BE2C (cell line): ENCODE measurements at regions not wholly inside any gene's neighbourhood (a gene's known extent, or its start where the extent isn't known, plus 50 kb on each side); places are given as distances from the start of the nearest gene placed in this dataset.
"Not testable (repeated sequence)": the region's sequence is repeated elsewhere in the genome, so short reads cannot be mapped to it uniquely, and the experiment has no call there.

ENCODE experiments used
- DNase-seq: peaks from one replicate; pipeline ENCODE4 v3.0.0-alpha.2; 2020
- H3K27me3 ChIP-seq: fragments of 250-450 bp; sonication (Bioruptor Pico); 2 replicates; pipeline ENCODE4 v1.5.1; 2020; ENCODE audit warnings: mild to moderate bottlenecking
- H3K36me3 ChIP-seq: fragments of 250-450 bp; sonication (Bioruptor Pico); 2 replicates; pipeline ENCODE4 v1.5.1; 2020; ENCODE audit warnings: mild to moderate bottlenecking
- H3K4me1 ChIP-seq: fragments of 250-450 bp; sonication (Bioruptor Pico); 2 replicates; pipeline ENCODE4 v1.5.1; 2020
- H3K4me3 ChIP-seq: 2 replicates; pipeline ENCODE4 v1.5.1; 2011; ENCODE audit warnings: low read depth, low read length
- H3K9me3 ChIP-seq: fragments of 250-450 bp; sonication (Bioruptor Pico); 2 replicates; pipeline ENCODE4 v1.5.1; 2020
- TF ChIP-seq, protein P1 (sequence below): IDR thresholded peaks from 2 replicates; pipeline ENCODE4 v1.5.1; 2012; ENCODE audit warnings: mild to moderate bottlenecking, low read depth, low read length

GRCh38 chr9:73095425-73095824 is 56.2 kb upstream of the ANXA1 start:
- Histone ChIP-seq H3K27me3 (no peaks in the 10 kb centered on the region), H3K36me3 (no peaks in the 10 kb centered on the region), H3K9me3 (no peaks in the 10 kb centered on the region), H3K4me1 (no peaks in the 10 kb centered on the region), H3K4me3 (no peak overlapping the region)
- TF ChIP-seq, protein P1, sequence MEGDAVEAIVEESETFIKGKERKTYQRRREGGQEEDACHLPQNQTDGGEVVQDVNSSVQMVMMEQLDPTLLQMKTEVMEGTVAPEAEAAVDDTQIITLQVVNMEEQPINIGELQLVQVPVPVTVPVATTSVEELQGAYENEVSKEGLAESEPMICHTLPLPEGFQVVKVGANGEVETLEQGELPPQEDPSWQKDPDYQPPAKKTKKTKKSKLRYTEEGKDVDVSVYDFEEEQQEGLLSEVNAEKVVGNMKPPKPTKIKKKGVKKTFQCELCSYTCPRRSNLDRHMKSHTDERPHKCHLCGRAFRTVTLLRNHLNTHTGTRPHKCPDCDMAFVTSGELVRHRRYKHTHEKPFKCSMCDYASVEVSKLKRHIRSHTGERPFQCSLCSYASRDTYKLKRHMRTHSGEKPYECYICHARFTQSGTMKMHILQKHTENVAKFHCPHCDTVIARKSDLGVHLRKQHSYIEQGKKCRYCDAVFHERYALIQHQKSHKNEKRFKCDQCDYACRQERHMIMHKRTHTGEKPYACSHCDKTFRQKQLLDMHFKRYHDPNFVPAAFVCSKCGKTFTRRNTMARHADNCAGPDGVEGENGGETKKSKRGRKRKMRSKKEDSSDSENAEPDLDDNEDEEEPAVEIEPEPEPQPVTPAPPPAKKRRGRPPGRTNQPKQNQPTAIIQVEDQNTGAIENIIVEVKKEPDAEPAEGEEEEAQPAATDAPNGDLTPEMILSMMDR, result no peak
- no peak for DNase-seq

DNA sequence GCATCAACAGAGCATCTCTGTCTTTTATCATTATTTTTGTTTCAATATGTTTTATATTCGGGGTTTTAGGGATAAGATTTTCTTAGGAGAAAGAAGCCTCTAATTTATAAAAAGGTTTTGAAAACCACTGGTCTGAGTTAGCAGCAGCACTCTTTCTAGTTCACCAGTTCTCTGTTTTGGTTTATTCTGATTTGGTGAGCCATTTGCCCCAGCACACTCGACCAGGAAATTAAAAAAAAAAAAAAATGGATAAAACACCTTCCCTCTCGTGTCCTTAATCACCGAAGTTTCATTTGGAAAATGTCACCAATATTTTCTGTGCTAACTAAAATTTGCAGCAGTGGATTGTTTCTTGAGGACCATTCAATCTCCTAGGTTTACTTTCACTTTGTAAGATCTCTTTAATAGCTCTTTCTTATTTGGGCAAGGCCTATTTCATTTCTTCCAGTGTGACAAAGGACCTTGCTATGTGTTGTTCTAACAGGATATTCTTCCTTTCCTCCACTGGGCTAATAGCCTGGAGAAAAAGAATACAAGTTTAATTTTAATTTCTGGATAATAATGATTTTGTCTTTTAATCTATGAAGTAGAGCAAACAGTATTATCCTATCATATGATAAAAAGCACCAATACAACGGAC is 57.8 kb upstream of the ANXA1 start:
- Histone ChIP-seq H3K9me3 (no peaks in the 10 kb centered on the region), H3K27me3 (no peaks in the 10 kb centered on the region), H3K4me3 (no peak overlapping the region), H3K4me1 (no peaks in the 10 kb centered on the region), H3K36me3 (no peaks in the 10 kb centered on the region)
- TF ChIP-seq, protein P1, result no peak
- DNase-seq, result no peak

DNA sequence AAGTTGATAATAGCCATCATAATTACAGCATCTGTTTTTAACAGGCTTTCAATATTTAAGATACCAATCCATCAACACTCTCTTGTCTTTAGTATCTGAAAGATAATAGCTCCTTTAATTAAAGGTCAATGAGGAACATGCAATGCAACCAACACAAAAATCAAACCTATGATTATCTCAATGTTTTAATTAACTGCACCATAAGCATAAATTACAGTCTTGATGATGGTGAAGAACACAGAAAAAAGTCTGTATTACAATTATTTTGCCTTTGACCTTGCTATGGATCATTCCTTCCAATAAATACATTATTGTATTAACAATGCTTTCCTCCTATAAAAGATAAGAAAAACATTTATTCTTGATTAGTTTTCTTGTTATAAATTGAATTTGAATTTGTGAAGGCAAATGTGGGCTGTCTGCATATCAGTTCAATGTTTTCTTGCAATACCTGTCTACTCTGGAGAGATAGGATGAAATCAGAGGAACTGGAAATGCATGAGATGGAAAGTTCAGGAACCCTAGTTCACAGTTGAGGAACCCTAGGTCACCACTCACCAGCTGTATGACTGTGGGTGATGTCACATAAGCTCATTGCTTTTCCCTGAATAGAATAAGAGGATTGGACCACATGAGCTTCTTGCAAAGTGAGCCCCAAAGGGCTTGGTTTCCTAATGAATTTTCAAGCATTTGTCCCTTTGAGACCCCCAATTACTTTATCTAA is 58.5 kb upstream of the ANXA1 start:
- no peaks in the 10 kb centered on the region for H3K9me3 ChIP-seq
- no peak overlapping the region for H3K4me3 ChIP-seq
- H3K27me3 ChIP-seq, result no peaks in the 10 kb centered on the region
- TF ChIP-seq, protein P1, result no peak
- H3K4me1 ChIP-seq, result no peaks in the 10 kb centered on the region
- no peaks in the 10 kb centered on the region for H3K36me3 ChIP-seq
- no peak for DNase-seq

DNA sequence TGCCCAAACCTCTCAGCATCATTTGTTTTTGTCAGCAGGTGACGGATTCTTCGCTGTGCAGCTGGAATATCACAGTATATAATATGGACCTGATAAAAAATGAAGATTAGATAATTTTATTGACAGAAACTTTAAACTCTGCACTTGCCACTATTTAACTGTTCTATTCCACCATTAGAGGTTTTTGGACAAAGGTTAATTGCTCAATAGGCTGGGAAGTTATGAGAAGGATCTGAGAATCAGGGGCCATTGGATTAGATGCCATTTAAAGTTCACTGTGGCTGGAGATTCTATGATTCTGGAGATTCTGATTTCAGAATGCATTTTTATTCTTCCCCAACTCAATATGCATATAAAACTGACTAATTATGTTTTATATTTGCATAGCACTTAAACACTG is 59.8 kb upstream of the ANXA1 start:
- H3K4me3 ChIP-seq, result no peak overlapping the region
- no peaks in the 10 kb centered on the region for H3K27me3 ChIP-seq
- TF ChIP-seq, protein P1, result no peak
- no peaks in the 10 kb centered on the region for H3K4me1 ChIP-seq
- no peak for DNase-seq
- no peaks in the 10 kb centered on the region for H3K36me3 ChIP-seq
- H3K9me3 ChIP-seq, result no peaks in the 10 kb centered on the region

- no peak for DNase-seq
- no peaks in the 10 kb centered on the region for H3K4me1 ChIP-seq
- no peak overlapping the region for H3K4me3 ChIP-seq
- no peaks in the 10 kb centered on the region for H3K36me3 ChIP-seq
- H3K27me3 ChIP-seq, result no peaks in the 10 kb centered on the region
- H3K9me3 ChIP-seq, result no peaks in the 10 kb centered on the region
- TF ChIP-seq, protein P1, result no peak
These were observed 61.5 kb upstream of the ANXA1 start for GRCh38 chr9:73090214-73090613.

GRCh38 chr9:73089304-73089985 is 62.2 kb upstream of the ANXA1 start:
- Histone ChIP-seq H3K36me3 (no peaks in the 10 kb centered on the region), H3K4me1 (no peaks in the 10 kb centered on the region), H3K9me3 (no peaks in the 10 kb centered on the region), H3K4me3 (no peak overlapping the region), H3K27me3 (no peaks in the 10 kb centered on the region)
- TF ChIP-seq, protein P1, result no peak
- no peak for DNase-seq

DNA sequence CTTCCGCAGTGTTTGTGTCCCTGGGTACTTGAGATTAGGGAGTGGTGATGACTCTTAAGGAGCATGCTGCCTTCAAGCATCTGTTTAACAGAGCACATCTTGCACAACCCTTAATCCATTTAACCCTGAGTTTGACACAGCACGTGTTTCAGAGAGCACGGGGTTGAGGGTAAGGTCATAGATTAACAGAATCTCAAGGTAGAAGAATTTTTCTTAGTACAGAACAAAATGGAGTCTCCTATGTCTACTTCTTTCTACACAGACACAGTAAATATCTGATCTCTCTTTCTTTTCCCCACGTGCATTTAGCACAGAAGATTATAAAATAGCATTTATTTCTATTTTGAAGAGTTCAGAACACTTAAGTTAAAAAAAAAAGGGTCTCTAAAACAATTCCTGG is 63.8 kb upstream of the ANXA1 start:
- H3K36me3 ChIP-seq, H3K27me3 ChIP-seq, H3K4me1 ChIP-seq: not testable (repeated sequence)

More for the DNA sequence above, 63.8 kb upstream of the ANXA1 start:
- H3K9me3 ChIP-seq, H3K4me3 ChIP-seq, DNase-seq: not testable (repeated sequence)
